ENCODE measurements at regions not wholly inside any gene's neighbourhood (a gene's known extent, or its start where the extent isn't known, plus 50 kb on each side); places are given as distances from the start of the nearest gene placed in this dataset.

DNA sequence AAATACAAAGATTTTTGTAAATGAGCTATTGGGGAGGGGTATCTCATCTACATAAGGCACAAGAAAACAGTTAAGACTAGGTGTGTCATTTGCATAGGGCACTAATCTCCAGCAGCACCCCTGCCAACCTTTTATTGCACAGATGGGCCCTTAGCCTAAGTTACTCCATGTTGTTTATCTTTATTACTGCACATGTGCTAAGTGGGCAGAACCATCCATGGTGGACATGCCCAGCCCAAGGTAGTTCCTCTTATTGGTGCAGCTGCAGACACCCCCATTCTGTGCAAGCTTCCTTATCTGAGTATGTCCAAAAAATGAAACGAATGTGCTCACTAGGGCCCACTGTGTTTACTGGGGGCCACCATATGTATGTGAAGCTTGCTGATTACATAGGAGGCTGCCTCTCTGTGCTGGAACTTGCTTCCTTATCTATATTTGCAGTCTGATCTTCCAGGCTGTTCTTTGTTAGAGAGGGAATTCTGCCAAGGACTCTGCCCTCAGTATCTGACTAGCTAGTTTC lies 77.3 kb upstream of the NEK7 start (continued):
- no peak for TF ChIP-seq GABPB1 (CRISPR knock-in tag; IDR thresholded peaks at IDR 0.05)
- TF ChIP-seq NCOR1 (IDR thresholded peaks at IDR 0.05) = peak; percentile 87
- TF ChIP-seq, protein P1, sequence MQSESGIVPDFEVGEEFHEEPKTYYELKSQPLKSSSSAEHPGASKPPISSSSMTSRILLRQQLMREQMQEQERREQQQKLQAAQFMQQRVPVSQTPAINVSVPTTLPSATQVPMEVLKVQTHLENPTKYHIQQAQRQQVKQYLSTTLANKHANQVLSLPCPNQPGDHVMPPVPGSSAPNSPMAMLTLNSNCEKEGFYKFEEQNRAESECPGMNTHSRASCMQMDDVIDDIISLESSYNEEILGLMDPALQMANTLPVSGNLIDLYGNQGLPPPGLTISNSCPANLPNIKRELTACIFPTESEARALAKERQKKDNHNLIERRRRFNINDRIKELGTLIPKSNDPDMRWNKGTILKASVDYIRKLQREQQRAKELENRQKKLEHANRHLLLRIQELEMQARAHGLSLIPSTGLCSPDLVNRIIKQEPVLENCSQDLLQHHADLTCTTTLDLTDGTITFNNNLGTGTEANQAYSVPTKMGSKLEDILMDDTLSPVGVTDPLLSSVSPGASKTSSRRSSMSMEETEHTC (IDR thresholded peaks at IDR 0.05) = no peak
- peak; percentile 81; the same call in 1 of the 2 replicates for TF ChIP-seq HMG20A (CRISPR knock-in tag; conservative IDR thresholded peaks at IDR 0.05)
- TF ChIP-seq RHOXF2B (CRISPR knock-in tag; conservative IDR thresholded peaks at IDR 0.05) = no peak
- TF ChIP-seq, protein P2, sequence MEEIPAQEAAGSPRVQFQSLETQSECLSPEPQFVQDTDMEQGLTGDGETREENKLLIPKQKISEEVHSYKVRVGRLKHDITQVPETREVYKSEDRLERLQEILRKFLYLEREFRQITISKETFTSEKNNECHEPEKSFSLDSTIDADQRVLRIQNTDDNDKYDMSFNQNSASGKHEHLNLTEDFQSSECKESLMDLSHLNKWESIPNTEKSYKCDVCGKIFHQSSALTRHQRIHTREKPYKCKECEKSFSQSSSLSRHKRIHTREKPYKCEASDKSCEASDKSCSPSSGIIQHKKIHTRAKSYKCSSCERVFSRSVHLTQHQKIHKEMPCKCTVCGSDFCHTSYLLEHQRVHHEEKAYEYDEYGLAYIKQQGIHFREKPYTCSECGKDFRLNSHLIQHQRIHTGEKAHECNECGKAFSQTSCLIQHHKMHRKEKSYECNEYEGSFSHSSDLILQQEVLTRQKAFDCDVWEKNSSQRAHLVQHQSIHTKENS (CRISPR knock-in tag; IDR thresholded peaks at IDR 0.05) = no peak
- TF ChIP-seq ZNF583 (CRISPR knock-in tag; IDR thresholded peaks at IDR 0.05) = peak; percentile 98
- peak; percentile 83 for TF ChIP-seq PML (IDR thresholded peaks at IDR 0.05; ENCODE audit: low read length)
- no peak for TF ChIP-seq PRMT5 (CRISPR knock-in tag; IDR thresholded peaks at IDR 0.05)

DNA sequence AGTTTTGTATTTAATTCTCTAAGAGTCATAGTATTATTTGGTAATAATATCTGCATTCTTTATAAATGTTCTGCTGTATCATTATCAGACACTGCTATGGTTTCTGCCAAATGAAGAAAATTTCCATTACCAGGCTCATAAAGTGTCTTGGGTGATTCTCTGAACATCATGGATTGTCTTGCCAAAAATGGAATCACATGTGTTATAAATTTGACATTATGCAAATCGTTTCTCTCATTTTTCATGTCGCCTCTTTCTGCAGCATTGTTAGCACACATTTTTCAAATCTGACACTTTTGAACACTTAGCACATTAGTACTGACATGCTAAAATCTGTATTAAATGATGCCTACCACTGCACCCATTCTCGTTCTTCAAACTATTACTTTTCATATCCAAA lies 74.2 kb upstream of the NEK7 start:
- no TSS peak for BruUV-seq (replicated peaks)
- no peak for ATAC-seq
- H3K4me1 ChIP-seq (replicated peaks in 1 of 2; ENCODE audit: control insufficient read depth in 2 of 2, insufficient read depth in 2 of 2, low read length in 2 of 2) = peaks cover 0 to 4% of the 10 kb centered on the region in 2 experiments; a peak in 2 of 5 replicates
- no peak overlapping the region for H3K4me2 ChIP-seq (ENCODE audit: insufficient read depth, low read length)
- no peak for FAIRE-seq
- H3K9me1 ChIP-seq (ENCODE audit: control insufficient read depth, insufficient read depth, low read length) = no peaks in the 10 kb centered on the region
- in situ Hi-C loops (cut with MboI) = no loop called here
- H3K4me3 ChIP-seq = no peak overlapping the region
- no peaks in the 10 kb centered on the region for H3K27me3 ChIP-seq (ENCODE audit: control insufficient read depth in 2 of 2, insufficient read depth in 2 of 2, low read length in 2 of 2)
- ChIA-PET CTCF (ENCODE audit: low intra/inter-chr PET ratio) (no interaction called here), POLR2A (no interaction called here)
- 20% methylated on average over 3 of the region's 3 CpGs for WGBS (ENCODE audit: insufficient coverage, low coverage, missing lambda C conversion rate)
- no peaks in the 10 kb centered on the region for H3K36me3 ChIP-seq (ENCODE audit: control insufficient read depth, insufficient read depth, low read length)
- H3K79me2 ChIP-seq (ENCODE audit: control insufficient read depth, insufficient read depth, low read length) = no peaks in the 10 kb centered on the region
- no peaks in the 10 kb centered on the region for H3K9me3 ChIP-seq (replicated peaks; ENCODE audit: control insufficient read depth, insufficient read depth, low read depth, low read length)
- H4K20me1 ChIP-seq (replicated peaks; ENCODE audit: control insufficient read depth, insufficient read depth, low read length) = no peaks in the 10 kb centered on the region
- intact Hi-C loops (cut with micrococcal nuclease) = no loop called here
- no peak for DNase-seq (ENCODE audit: extremely low read depth in 1 of 4, low spot score in 3 of 4)
- H3K27ac ChIP-seq (ENCODE audit: extremely low read depth, low read depth, low read length) = no peak overlapping the region
- TF ChIP-seq, protein P3, sequence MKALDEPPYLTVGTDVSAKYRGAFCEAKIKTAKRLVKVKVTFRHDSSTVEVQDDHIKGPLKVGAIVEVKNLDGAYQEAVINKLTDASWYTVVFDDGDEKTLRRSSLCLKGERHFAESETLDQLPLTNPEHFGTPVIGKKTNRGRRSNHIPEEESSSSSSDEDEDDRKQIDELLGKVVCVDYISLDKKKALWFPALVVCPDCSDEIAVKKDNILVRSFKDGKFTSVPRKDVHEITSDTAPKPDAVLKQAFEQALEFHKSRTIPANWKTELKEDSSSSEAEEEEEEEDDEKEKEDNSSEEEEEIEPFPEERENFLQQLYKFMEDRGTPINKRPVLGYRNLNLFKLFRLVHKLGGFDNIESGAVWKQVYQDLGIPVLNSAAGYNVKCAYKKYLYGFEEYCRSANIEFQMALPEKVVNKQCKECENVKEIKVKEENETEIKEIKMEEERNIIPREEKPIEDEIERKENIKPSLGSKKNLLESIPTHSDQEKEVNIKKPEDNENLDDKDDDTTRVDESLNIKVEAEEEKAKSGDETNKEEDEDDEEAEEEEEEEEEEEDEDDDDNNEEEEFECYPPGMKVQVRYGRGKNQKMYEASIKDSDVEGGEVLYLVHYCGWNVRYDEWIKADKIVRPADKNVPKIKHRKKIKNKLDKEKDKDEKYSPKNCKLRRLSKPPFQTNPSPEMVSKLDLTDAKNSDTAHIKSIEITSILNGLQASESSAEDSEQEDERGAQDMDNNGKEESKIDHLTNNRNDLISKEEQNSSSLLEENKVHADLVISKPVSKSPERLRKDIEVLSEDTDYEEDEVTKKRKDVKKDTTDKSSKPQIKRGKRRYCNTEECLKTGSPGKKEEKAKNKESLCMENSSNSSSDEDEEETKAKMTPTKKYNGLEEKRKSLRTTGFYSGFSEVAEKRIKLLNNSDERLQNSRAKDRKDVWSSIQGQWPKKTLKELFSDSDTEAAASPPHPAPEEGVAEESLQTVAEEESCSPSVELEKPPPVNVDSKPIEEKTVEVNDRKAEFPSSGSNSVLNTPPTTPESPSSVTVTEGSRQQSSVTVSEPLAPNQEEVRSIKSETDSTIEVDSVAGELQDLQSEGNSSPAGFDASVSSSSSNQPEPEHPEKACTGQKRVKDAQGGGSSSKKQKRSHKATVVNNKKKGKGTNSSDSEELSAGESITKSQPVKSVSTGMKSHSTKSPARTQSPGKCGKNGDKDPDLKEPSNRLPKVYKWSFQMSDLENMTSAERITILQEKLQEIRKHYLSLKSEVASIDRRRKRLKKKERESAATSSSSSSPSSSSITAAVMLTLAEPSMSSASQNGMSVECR (CRISPR knock-in tag; IDR thresholded peaks at IDR 0.05) = no peak
- TF ChIP-seq MEIS2 (IDR thresholded peaks at IDR 0.05; ENCODE audit: partially characterized antibody) = peak; percentile 5
- peak overlapping the region; percentile 14; the same call in 1 of the 2 replicates for H2AFZ ChIP-seq (ENCODE audit: low read depth, low read length)
- H3K9ac ChIP-seq (ENCODE audit: insufficient read depth in 1 of 2, low read depth in 2 of 2, low read length in 2 of 2) = no peak overlapping the region

All from K562 (cell line).